ENCODE measurements at regions not wholly inside any gene's neighbourhood (a gene's known extent, or its start where the extent isn't known, plus 50 kb on each side); places are given as distances from the start of the nearest gene placed in this dataset.
A peak's percentile ranks its signal among the peaks of the same experiment; 100 is the strongest.

DNA sequence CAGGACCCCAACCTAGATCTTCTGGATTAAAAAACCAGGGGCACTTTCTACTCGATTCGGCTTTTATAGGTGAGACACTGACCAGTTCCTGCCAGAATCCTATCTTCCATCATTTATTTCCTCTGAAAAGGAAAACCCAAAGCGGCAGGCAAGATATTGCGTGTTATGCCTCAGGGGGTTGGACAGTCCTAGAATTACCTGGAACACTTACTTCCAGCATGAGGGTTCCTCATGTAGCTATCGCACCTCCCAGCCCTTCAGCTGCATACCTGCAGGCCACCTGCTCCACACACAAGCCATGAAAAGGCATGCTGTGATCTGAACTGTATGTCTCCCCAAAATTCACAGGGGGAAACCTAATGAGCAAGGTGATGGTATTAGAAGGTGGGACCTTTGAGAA, 58.3 kb upstream of the DLG1 start:
- no peaks in the 10 kb centered on the region for H3K27me3 ChIP-seq
- peak overlapping the region; percentile 21 for H3K4me3 ChIP-seq
- intact Hi-C loops (cut with DNase I) = no loop called here
- ATAC-seq (peak; percentile 44), DNase-seq (no peak)
- TF ChIP-seq, protein P1, sequence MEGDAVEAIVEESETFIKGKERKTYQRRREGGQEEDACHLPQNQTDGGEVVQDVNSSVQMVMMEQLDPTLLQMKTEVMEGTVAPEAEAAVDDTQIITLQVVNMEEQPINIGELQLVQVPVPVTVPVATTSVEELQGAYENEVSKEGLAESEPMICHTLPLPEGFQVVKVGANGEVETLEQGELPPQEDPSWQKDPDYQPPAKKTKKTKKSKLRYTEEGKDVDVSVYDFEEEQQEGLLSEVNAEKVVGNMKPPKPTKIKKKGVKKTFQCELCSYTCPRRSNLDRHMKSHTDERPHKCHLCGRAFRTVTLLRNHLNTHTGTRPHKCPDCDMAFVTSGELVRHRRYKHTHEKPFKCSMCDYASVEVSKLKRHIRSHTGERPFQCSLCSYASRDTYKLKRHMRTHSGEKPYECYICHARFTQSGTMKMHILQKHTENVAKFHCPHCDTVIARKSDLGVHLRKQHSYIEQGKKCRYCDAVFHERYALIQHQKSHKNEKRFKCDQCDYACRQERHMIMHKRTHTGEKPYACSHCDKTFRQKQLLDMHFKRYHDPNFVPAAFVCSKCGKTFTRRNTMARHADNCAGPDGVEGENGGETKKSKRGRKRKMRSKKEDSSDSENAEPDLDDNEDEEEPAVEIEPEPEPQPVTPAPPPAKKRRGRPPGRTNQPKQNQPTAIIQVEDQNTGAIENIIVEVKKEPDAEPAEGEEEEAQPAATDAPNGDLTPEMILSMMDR (IDR thresholded peaks at IDR 0.05) = no peak
- no peaks in the 10 kb centered on the region for H3K36me3 ChIP-seq
- peaks cover 4% of the 10 kb centered on the region for H3K4me1 ChIP-seq
- no peak overlapping the region for H3K27ac ChIP-seq
- H3K9me3 ChIP-seq = no peaks in the 10 kb centered on the region

DNA sequence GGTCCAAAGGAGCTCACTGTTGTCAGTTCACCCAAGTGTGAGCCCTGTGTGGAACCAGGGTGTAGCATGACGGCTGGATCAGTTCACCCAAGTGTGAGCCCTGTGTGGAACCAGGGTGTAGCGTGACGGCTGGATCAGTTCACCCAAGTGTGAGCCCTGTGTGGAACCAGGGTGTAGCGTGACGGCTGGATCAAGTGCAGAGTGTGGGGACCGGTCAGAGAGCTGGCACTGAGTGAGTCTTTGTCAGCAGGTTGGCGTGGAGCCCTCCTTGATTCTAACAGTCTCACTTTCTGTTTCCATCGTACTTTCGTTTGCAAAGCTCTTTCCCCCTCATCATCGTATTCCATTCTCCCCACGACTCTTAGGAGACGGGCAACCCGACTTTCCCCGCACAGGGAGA, 57.9 kb upstream of the DLG1 start:
- H3K27ac ChIP-seq = no peak overlapping the region
- H3K4me1 ChIP-seq = peaks cover 4% of the 10 kb centered on the region
- H3K4me3 ChIP-seq = peak overlapping the region; percentile 21

GRCh38 chr3:197355713-197356112, 57.3 kb upstream of the DLG1 start:
- intact Hi-C loops (cut with DNase I) = no loop called here
- Histone ChIP-seq H3K27ac (peak overlapping the region; percentile 49), H3K4me3 (no peak overlapping the region), H3K4me1 (peaks cover 4% of the 10 kb centered on the region), H3K9me3 (no peaks in the 10 kb centered on the region), H3K36me3 (no peaks in the 10 kb centered on the region), H3K27me3 (no peaks in the 10 kb centered on the region)
- TF ChIP-seq, protein P1 (IDR thresholded peaks at IDR 0.05) = no peak
- no peak for DNase-seq
- no peak for ATAC-seq

More for the DNA sequence above, 57.9 kb upstream of the DLG1 start:
- intact Hi-C loops (cut with DNase I) = no loop called here
- no peaks in the 10 kb centered on the region for H3K9me3 ChIP-seq
- TF ChIP-seq, protein P1 (IDR thresholded peaks at IDR 0.05) = no peak
- ATAC-seq (peak; percentile 72), DNase-seq (peak; percentile 66)
- no peaks in the 10 kb centered on the region for H3K36me3 ChIP-seq
- H3K27me3 ChIP-seq = no peaks in the 10 kb centered on the region

DNA sequence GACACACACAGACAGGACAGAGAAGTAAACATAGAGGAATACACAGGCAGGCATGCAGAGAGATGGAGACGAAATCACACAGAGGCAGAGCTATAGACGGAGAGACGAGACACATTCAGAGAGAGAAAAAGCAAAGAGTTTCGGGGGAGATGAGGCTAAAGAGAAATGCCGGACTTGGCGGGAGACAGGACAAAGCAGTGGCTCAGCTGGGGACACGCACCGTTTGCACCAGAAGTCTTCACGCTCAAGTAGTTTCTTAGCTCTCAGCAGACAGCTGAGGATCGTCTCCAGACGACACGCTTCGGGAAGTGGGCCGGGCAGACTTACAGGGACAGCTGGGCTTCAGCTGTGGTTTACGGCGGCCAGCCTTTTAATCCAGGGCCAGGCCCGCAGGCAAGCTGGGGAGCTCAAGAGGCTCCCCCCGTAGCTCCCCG, 56.2 kb upstream of the DLG1 start:
- peak; percentile 47 for ATAC-seq
- DNase-seq = peak; percentile 65
- TF ChIP-seq, protein P1 (IDR thresholded peaks at IDR 0.05) = no peak
- Histone ChIP-seq H3K4me1 (peaks cover 4% of the 10 kb centered on the region), H3K9me3 (no peaks in the 10 kb centered on the region), H3K27ac (peak overlapping the region; percentile 49), H3K4me3 (no peak overlapping the region), H3K36me3 (no peaks in the 10 kb centered on the region), H3K27me3 (no peaks in the 10 kb centered on the region)
- intact Hi-C loops (cut with DNase I) = no loop called here

- no peaks in the 10 kb centered on the region for H3K36me3 ChIP-seq
- DNase-seq (no peak), ATAC-seq (no peak)
These were observed 55.6 kb upstream of the DLG1 start for GRCh38 chr3:197353867-197354567.

More at GRCh38 chr3:197353867-197354567, 55.6 kb upstream of the DLG1 start:
- Histone ChIP-seq H3K9me3 (no peaks in the 10 kb centered on the region), H3K27me3 (no peaks in the 10 kb centered on the region), H3K4me3 (no peak overlapping the region), H3K4me1 (peaks cover 4% of the 10 kb centered on the region), H3K27ac (peak overlapping the region; percentile 43)
- intact Hi-C loops (cut with DNase I) = no loop called here
- TF ChIP-seq, protein P1 (IDR thresholded peaks at IDR 0.05) = no peak

All from upper lobe of right lung (tissue), 1 donor.